HCT116 (cell line): ENCODE measurements at regions not wholly inside any gene's neighbourhood (a gene's known extent, or its start where the extent isn't known, plus 50 kb on each side); places are given as distances from the start of the nearest gene placed in this dataset.

Source experiments
- ATAC-seq: fragments of 200-7000 bp; cut with Tn5 transposase; 2 replicates; pipeline ENCODE4 v1.9.1; 2020; ENCODE audit warnings: mild to moderate bottlenecking, moderate library complexity
- BruUV-seq: library from RNA; stranded (reverse); fragments of 400-500 nt; replicated peaks from 2 replicates; lab custom pipeline; 2021; lab: Mats Ljungman, UMichigan
- CTCF ChIA-PET: fragments of 300-600 bp; sonication (Branson Sonifier 250); formaldehyde crosslinking; loops from one replicate; lab custom pipeline; 2021; ENCODE audit warnings: antibody characterized with exemption; lab: Charles Lee
- POLR2A ChIA-PET: fragments of 300-600, 350-600 bp; sonication (Branson Sonifier 250); formaldehyde crosslinking; loops from one replicate; lab custom pipeline; 2021; ENCODE audit warnings: antibody characterized with exemption; lab: Charles Lee
- RAD21 ChIA-PET, 2 experiments: fragments of 300-600 bp; sonication (Branson Sonifier 250); formaldehyde crosslinking; loops; one replicate each; lab custom pipeline; 2023; ENCODE audit warnings: low total read pairs in 2 of 2; ENCODE audit not compliant: uncharacterized antibody in 2 of 2, unreplicated experiment in 2 of 2, low non-redundant PET in 1 of 2; lab: Charles Lee
- DNase-seq: peaks from one replicate; pipeline ENCODE4 v3.0.0-alpha.2; 2010; ENCODE audit warnings: low read depth, low spot score
- H2AFZ ChIP-seq: fragments of 200-600 bp; shearing (Covaris generic), sonication (generic); 2 replicates; pipeline ENCODE4 v1.6.1; 2017; ENCODE audit warnings: low read depth, mixed run types, mixed read lengths, antibody characterized with exemption, low read length; ENCODE audit not compliant: poor library complexity, severe bottlenecking
- H3K27ac ChIP-seq: 2 replicates; pipeline ENCODE4 v1.5.1; 2012; ENCODE audit warnings: low read depth, low read length
- H3K27me3 ChIP-seq: fragments of 200-600 bp; sonication (generic); 2 replicates; pipeline ENCODE4 v1.6.1; 2016; ENCODE audit warnings: mixed run types, low read length, mixed read lengths; ENCODE audit not compliant: insufficient read depth
- H3K36me3 ChIP-seq, 2 experiments: fragments of 200-500 bp in 1 of 2; fragments of 200-600 bp in 1 of 2; sonication (Bioruptor generic) in 1 of 2; sonication (generic) in 1 of 2; 2 replicates each; pipeline versions ENCODE4 v1.5.1 to v1.6.1; 2014 to 2016; ENCODE audit warnings: low read length in 2 of 2, inconsistent platforms in 1 of 2, mixed read lengths in 1 of 2, mixed run types in 1 of 2; ENCODE audit not compliant: insufficient read depth in 2 of 2, control insufficient read depth in 1 of 2
- H3K4me1 ChIP-seq, 2 experiments: fragments of 200-600 bp in 1 of 2; sonication (generic) in 1 of 2; 2 replicates each; pipeline versions ENCODE4 v1.5.1 to v1.6.1; 2012 to 2017; ENCODE audit warnings: low read length in 2 of 2, inconsistent platforms in 1 of 2, mild to moderate bottlenecking in 1 of 2, mixed read lengths in 1 of 2, mixed run types in 1 of 2, moderate library complexity in 1 of 2; ENCODE audit not compliant: insufficient read depth in 2 of 2, control insufficient read depth in 1 of 2
- H3K4me2 ChIP-seq: fragments of 200-600 bp; sonication (generic); 2 replicates; pipeline ENCODE4 v1.6.1; 2017; ENCODE audit warnings: mixed run types, low read length, mixed read lengths
- H3K4me3 ChIP-seq, 2 experiments: fragments of 200-600 bp in 1 of 2; sonication (generic) in 1 of 2; replicated peaks in 1 of 2; 2 replicates each; pipeline ENCODE4 v1.5.1; 2011 to 2016; ENCODE audit warnings: low read length in 2 of 2, control low read depth in 1 of 2, low read depth in 1 of 2, mild to moderate bottlenecking in 1 of 2, mixed read lengths in 1 of 2, mixed run types in 1 of 2
- H3K79me2 ChIP-seq: fragments of 200-600 bp; sonication (generic); 2 replicates; pipeline ENCODE4 v1.6.1; 2017; ENCODE audit warnings: mild to moderate bottlenecking, mixed run types, low read length, moderate library complexity, mixed read lengths; ENCODE audit not compliant: insufficient read depth
- H3K9ac ChIP-seq: fragments of 200-600 bp; sonication (generic); 2 replicates; pipeline ENCODE4 v1.6.1; 2016; ENCODE audit warnings: low read length, mixed read lengths
- H3K9me2 ChIP-seq: fragments of 200-600 bp; sonication (generic), shearing (Covaris generic); 2 replicates; pipeline ENCODE4 v1.6.1; 2017; ENCODE audit warnings: mixed run types, mild to moderate bottlenecking, moderate library complexity; ENCODE audit not compliant: insufficient read depth
- H3K9me3 ChIP-seq, 2 experiments: fragments of 200-500 bp in 1 of 2; fragments of 200-600 bp in 1 of 2; sonication (Bioruptor generic) in 1 of 2; sonication (generic) in 1 of 2; 2 replicates each; pipeline ENCODE4 v1.6.1; 2014 to 2017; ENCODE audit warnings: low read length in 2 of 2, mixed read lengths in 2 of 2, inconsistent platforms in 1 of 2, low read depth in 1 of 2, mild to moderate bottlenecking in 1 of 2, mixed run types in 1 of 2, moderate library complexity in 1 of 2; ENCODE audit not compliant: control insufficient read depth in 1 of 2, insufficient read depth in 1 of 2
- H4K20me1 ChIP-seq: fragments of 200-600 bp; sonication (generic), shearing (Covaris generic); 2 replicates; pipeline ENCODE4 v1.6.1; 2017; ENCODE audit warnings: mixed run types, mild to moderate bottlenecking, moderate library complexity; ENCODE audit not compliant: insufficient read depth
- ATF3 ChIP-seq: IDR thresholded peaks from 2 replicates; pipeline ENCODE4 v1.6.1; 2012
- CBX3 ChIP-seq: IDR thresholded peaks from 2 replicates; pipeline ENCODE4 v1.6.1; 2012; ENCODE audit warnings: low read depth
- CTCF ChIP-seq, 3 experiments: fragments of 200-600 bp in 1 of 3; sonication (generic) in 1 of 3; IDR thresholded peaks in 2 of 3; conservative IDR thresholded peaks in 1 of 3; 2 replicates each; pipeline ENCODE4 v1.5.1; 2012 to 2017; ENCODE audit warnings: low read depth in 2 of 3, low read length in 2 of 3, antibody characterized with exemption in 1 of 3, borderline replicate concordance in 1 of 3, control low read depth in 1 of 3, mild to moderate bottlenecking in 1 of 3, mixed read lengths in 1 of 3, mixed run types in 1 of 3, moderate library complexity in 1 of 3; ENCODE audit not compliant: insufficient read depth in 1 of 3
- EZH2phosphoT487 ChIP-seq: fragments of 200-600 bp; IDR thresholded peaks from 2 replicates; pipeline ENCODE4 v1.6.1; 2018; ENCODE audit warnings: antibody characterized with exemption, borderline replicate concordance
- JUND ChIP-seq: IDR thresholded peaks from 2 replicates; pipeline ENCODE4 v1.6.1; 2012
- TCF7L2 ChIP-seq: IDR thresholded peaks from 2 replicates; pipeline ENCODE4 v1.7.0; 2011; ENCODE audit warnings: borderline replicate concordance, inconsistent platforms; ENCODE audit not compliant: insufficient read depth, insufficient read length; ENCODE audit errors: extremely low read depth
- ZBTB33 ChIP-seq: IDR thresholded peaks from 2 replicates; pipeline ENCODE4 v1.6.1; 2011; ENCODE audit warnings: mild to moderate bottlenecking, low read length, moderate library complexity; ENCODE audit not compliant: insufficient replicate concordance; ENCODE audit errors: extremely low read depth
- intact Hi-C: fragments of 100-400 bp; cut with micrococcal nuclease; formaldehyde crosslinking; loops from 2 replicates; pipeline ENCODE4 v1.10.0; 2022

- CTCF ChIA-PET = no interaction called here
- TF ChIP-seq CBX3 (no peak), JUND (no peak), ATF3 (no peak), CTCF (IDR thresholded peaks at IDR 0.05 in 2 of 3, conservative IDR thresholded peaks at IDR 0.05 in 1 of 3; ENCODE audit: borderline replicate concordance in 1 of 3, insufficient read depth in 1 of 3, low read depth in 2 of 3, low read length in 2 of 3) (no peak), TCF7L2 (no peak), EZH2phosphoT487 (no peak), ZBTB33 (no peak)
- TF ChIP-seq, all 23 proteins: peak for 0
- no peaks in the 10 kb centered on the region for H3K4me1 ChIP-seq
- no peak overlapping the region for H3K9ac ChIP-seq
- intact Hi-C loops = no loop called here
- H3K79me2 ChIP-seq = no peaks in the 10 kb centered on the region
- no peaks in the 10 kb centered on the region for H3K27me3 ChIP-seq
- H2AFZ ChIP-seq = no peak overlapping the region
- H4K20me1 ChIP-seq = no peaks in the 10 kb centered on the region
- POLR2A ChIA-PET = no interaction called here
- H3K36me3 ChIP-seq = no peaks in the 10 kb centered on the region
- no peak overlapping the region for H3K4me2 ChIP-seq
- no TSS peak for BruUV-seq
- no peak overlapping the region for H3K27ac ChIP-seq
- RAD21 ChIA-PET = no interaction called here
- no peak for DNase-seq
- H3K9me2 ChIP-seq = no peaks in the 10 kb centered on the region
- H3K9me3 ChIP-seq = no peaks in the 10 kb centered on the region
- no peak overlapping the region for H3K4me3 ChIP-seq
- no peak for ATAC-seq
These were observed 134.1 kb upstream of the GUCY1A1 start for GRCh38 chr4:155532373-155533085.
